ENCODE measurements at regions not wholly inside any gene's neighbourhood (a gene's known extent, or its start where the extent isn't known, plus 50 kb on each side); places are given as distances from the start of the nearest gene placed in this dataset.

DNA sequence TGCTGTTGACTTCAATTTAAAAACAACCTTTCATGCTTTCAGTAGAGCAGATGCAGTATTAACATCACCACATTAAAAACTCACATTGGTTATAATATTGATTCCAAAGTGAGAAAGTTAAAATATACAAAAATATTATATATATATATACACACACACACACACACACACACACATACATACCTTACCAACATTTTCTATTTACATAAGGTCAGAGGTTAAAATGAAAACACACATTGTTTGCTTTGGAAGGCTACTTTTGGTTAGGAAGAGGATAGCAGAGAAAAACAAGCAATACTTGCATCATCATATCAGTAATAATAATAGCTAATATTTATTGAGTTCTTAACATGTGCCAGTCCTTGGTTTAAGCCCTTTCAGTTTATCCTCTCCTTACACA, 226.5 kb downstream of the PPP4R3C start:
- TF ChIP-seq, protein P1, sequence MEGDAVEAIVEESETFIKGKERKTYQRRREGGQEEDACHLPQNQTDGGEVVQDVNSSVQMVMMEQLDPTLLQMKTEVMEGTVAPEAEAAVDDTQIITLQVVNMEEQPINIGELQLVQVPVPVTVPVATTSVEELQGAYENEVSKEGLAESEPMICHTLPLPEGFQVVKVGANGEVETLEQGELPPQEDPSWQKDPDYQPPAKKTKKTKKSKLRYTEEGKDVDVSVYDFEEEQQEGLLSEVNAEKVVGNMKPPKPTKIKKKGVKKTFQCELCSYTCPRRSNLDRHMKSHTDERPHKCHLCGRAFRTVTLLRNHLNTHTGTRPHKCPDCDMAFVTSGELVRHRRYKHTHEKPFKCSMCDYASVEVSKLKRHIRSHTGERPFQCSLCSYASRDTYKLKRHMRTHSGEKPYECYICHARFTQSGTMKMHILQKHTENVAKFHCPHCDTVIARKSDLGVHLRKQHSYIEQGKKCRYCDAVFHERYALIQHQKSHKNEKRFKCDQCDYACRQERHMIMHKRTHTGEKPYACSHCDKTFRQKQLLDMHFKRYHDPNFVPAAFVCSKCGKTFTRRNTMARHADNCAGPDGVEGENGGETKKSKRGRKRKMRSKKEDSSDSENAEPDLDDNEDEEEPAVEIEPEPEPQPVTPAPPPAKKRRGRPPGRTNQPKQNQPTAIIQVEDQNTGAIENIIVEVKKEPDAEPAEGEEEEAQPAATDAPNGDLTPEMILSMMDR (IDR thresholded peaks at IDR 0.05; ENCODE audit: insufficient read depth, low read length, poor library complexity, severe bottlenecking): no peak
- no peak for TF ChIP-seq EZH2phosphoT487 (conservative IDR thresholded peaks at IDR 0.05; ENCODE audit: low read length)

Measured in SU-DHL-6 (cell line).